ENCODE measurements at regions not wholly inside any gene's neighbourhood (a gene's known extent, or its start where the extent isn't known, plus 50 kb on each side); places are given as distances from the start of the nearest gene placed in this dataset.

DNA sequence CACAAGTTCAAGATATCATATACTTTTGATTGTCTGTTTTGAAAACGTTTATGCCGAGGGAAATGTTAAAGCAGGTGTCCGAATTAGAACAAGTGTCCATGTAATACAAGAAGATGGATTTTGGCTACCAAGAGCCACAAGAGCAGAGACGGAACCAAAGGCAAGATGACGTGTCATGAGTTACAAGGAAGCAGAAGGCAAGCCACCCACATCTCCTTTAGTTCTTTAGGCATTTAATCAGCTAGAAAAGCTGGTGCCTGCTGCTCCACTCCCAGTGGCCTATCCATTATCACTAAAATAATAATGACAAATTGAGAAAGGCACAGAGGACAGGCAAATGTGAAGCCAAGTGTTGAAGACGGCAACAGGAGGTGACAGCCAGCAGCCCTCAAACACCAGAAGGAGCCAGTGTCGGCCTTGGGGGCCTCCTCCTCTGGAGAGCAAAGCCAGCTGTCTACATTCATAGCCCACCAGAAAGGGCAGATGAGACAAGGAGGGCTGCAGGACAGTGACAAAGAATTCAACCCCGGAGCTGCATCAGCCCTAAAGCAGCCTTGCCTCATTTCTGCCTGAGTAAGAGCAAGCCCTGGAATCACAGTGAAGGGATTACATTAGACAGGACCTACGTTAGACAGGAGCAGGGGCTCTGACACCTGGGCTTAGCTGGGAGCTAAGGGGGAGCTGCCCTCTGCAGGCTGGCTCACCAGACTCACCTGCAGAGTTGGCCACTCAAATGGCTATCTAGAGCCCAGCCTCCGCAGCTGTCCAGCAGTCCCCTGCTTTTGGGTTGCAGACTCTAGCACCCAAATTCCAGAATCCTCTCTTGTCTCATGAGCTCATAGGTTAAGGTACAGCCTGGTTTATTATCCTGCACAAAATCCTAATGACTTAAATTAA, 569.9 kb downstream of the UQCRFS1 start:
- Histone ChIP-seq H2BK12ac (ENCODE audit: insufficient read length, low read depth, low read length) (no peak overlapping the region), H3K14ac (ENCODE audit: insufficient read depth, low read length) (no peak overlapping the region), H3K4ac (ENCODE audit: low read depth, low read length) (no peak overlapping the region), H3K9ac (ENCODE audit: extremely low read depth, insufficient read length, low read length) (no peak overlapping the region), H4K8ac (replicated peaks; ENCODE audit: insufficient read length, low read depth, low read length) (no peak overlapping the region), H3K4me1 (ENCODE audit: insufficient read depth, low read length) (no peaks in the 10 kb centered on the region), H4K5ac (ENCODE audit: insufficient read length, low read depth, low read length) (no peak overlapping the region), H2AFZ (ENCODE audit: low read length) (no peak overlapping the region), H2BK15ac (ENCODE audit: low read depth, low read length) (no peak overlapping the region), H3K79me2 (ENCODE audit: insufficient read depth, low read length) (no peaks in the 10 kb centered on the region), H3K23ac (ENCODE audit: insufficient read length, low read depth, low read length) (no peak overlapping the region), H2BK5ac (ENCODE audit: insufficient read length, low read length) (no peak overlapping the region), H3K4me2 (ENCODE audit: insufficient read depth, insufficient read length, low read length) (no peak overlapping the region), H3T11ph (ENCODE audit: low read length) (no peak overlapping the region), H3K27me3 (ENCODE audit: insufficient read depth, low read length) (no peaks in the 10 kb centered on the region), H2BK120ac (ENCODE audit: low read depth, low read length, poor library complexity, severe bottlenecking) (no peak overlapping the region), H3K27ac (ENCODE audit: insufficient read length, low read depth, low read length) (no peak overlapping the region), H3K23me2 (ENCODE audit: insufficient read length, low read depth, low read length, poor library complexity, severe bottlenecking) (no peaks in the 10 kb centered on the region), H3K79me1 (ENCODE audit: insufficient read depth, low read depth, low read length, poor library complexity, severe bottlenecking) (no peaks in the 10 kb centered on the region), H2AK5ac (ENCODE audit: insufficient read length, low read length) (no peak overlapping the region), H4K20me1 (ENCODE audit: control insufficient read depth, insufficient read depth, insufficient read length) (no peaks in the 10 kb centered on the region), H4K91ac (ENCODE audit: insufficient read length, low read depth, low read length) (no peak overlapping the region), H3K56ac (ENCODE audit: insufficient read length, low read depth, low read length) (no peak overlapping the region), H2BK20ac (ENCODE audit: low read depth, low read length, poor library complexity, severe bottlenecking) (no peak overlapping the region), H3K18ac (ENCODE audit: insufficient read length, low read depth, low read length) (no peak overlapping the region), H3K9me3 (ENCODE audit: control insufficient read depth, low read depth, low read length) (no peaks in the 10 kb centered on the region)
- TF ChIP-seq, protein P1, sequence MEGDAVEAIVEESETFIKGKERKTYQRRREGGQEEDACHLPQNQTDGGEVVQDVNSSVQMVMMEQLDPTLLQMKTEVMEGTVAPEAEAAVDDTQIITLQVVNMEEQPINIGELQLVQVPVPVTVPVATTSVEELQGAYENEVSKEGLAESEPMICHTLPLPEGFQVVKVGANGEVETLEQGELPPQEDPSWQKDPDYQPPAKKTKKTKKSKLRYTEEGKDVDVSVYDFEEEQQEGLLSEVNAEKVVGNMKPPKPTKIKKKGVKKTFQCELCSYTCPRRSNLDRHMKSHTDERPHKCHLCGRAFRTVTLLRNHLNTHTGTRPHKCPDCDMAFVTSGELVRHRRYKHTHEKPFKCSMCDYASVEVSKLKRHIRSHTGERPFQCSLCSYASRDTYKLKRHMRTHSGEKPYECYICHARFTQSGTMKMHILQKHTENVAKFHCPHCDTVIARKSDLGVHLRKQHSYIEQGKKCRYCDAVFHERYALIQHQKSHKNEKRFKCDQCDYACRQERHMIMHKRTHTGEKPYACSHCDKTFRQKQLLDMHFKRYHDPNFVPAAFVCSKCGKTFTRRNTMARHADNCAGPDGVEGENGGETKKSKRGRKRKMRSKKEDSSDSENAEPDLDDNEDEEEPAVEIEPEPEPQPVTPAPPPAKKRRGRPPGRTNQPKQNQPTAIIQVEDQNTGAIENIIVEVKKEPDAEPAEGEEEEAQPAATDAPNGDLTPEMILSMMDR (conservative IDR thresholded peaks at IDR 0.05): 0 out of 3 replicates have a peak, but pooled peaks have one; percentile 21
- Mint-ChIP-seq H3K4me1 (no peaks in the 10 kb centered on the region), H3K36me3 (ENCODE audit: insufficient read depth in 1 of 3, low read depth in 3 of 3) (no peaks in the 10 kb centered on the region), H3K27me3 (ENCODE audit: low read depth) (no peaks in the 10 kb centered on the region), H3K27ac (no peak overlapping the region), H3K9me3 (no peaks in the 10 kb centered on the region), H3K4me3 (no peak overlapping the region)
- DNase-seq: no peak
- WGBS (ENCODE audit: extremely low coverage, insufficient read length, low lambda C conversion rate): no CpG with 5 or more reads among the region's 10 CpGs
